MM.1S (cell line): ENCODE measurements at regions not wholly inside any gene's neighbourhood (a gene's known extent, or its start where the extent isn't known, plus 50 kb on each side); places are given as distances from the start of the nearest gene placed in this dataset.

ENCODE experiments used
- CTCF ChIP-seq: fragments of 300-600 bp; sonication (generic); IDR thresholded peaks from 2 replicates; pipeline ENCODE4 v1.5.1; 2016; ENCODE audit warnings: antibody characterized with exemption, low read length, mixed read lengths
- EZH2 ChIP-seq: fragments of 300-600 bp; sonication (generic); optimal IDR thresholded peaks from 2 replicates; pipeline ENCODE3; 2017; ENCODE audit warnings: low read depth, mild to moderate bottlenecking, antibody characterized with exemption, low read length, mixed read lengths
- EZH2phosphoT487 ChIP-seq: fragments of 300-600 bp; sonication (generic); IDR thresholded peaks from 2 replicates; pipeline ENCODE4 v1.6.1; 2018; ENCODE audit warnings: antibody characterized with exemption, low read length

- no peak for TF ChIP-seq CTCF
- no peak for TF ChIP-seq EZH2phosphoT487
- no peak for TF ChIP-seq EZH2
Measured at GRCh38 chr10:121240011-121240410, 358.2 kb downstream of the FGFR2 start.
